SU-DHL-6 (cell line): ENCODE measurements at regions not wholly inside any gene's neighbourhood (a gene's known extent, or its start where the extent isn't known, plus 50 kb on each side); places are given as distances from the start of the nearest gene placed in this dataset.

Source experiments
- H2AFZ ChIP-seq: fragments of 200-600 bp; sonication (generic); 2 replicates; pipeline ENCODE4 v1.6.1; 2014; ENCODE audit warnings: low read depth, mild to moderate bottlenecking, moderate library complexity, mixed read lengths, antibody characterized with exemption, low read length; ENCODE audit not compliant: severe bottlenecking
- H3F3A ChIP-seq: fragments of 200-600 bp; shearing (Covaris generic); 2 replicates; pipeline ENCODE4 v1.6.0; 2016; ENCODE audit warnings: antibody characterized with exemption, mild to moderate bottlenecking; ENCODE audit not compliant: insufficient read depth
- H3K27ac ChIP-seq: fragments of 200-600 bp; sonication (generic); 2 replicates; pipeline ENCODE4 v1.5.1; 2016; ENCODE audit warnings: low read depth, mild to moderate bottlenecking, low read length, moderate library complexity, mixed read lengths
- H3K27me3 ChIP-seq: fragments of 200-600 bp; sonication (generic), shearing (Covaris generic); 2 replicates; pipeline ENCODE4 v1.6.0; 2014; ENCODE audit warnings: mild to moderate bottlenecking, low read length
- H3K36me3 ChIP-seq: fragments of 200-600 bp; sonication (generic); 2 replicates; pipeline ENCODE4 v1.6.1; 2014; ENCODE audit warnings: mild to moderate bottlenecking, low read length, mixed read lengths
- H3K4me2 ChIP-seq: fragments of 300-600, 200-600 bp; shearing (Covaris generic), sonication (generic); 2 replicates; pipeline ENCODE4 v1.6.0; 2014; ENCODE audit warnings: low read length, low read depth, mild to moderate bottlenecking; ENCODE audit not compliant: poor library complexity, severe bottlenecking
- H3K4me3 ChIP-seq: fragments of 200-600 bp; sonication (generic); 2 replicates; pipeline ENCODE4 v1.5.1; 2014; ENCODE audit warnings: antibody characterized with exemption, low read length, mild to moderate bottlenecking, mixed read lengths; ENCODE audit not compliant: insufficient read depth, poor library complexity, severe bottlenecking
- H3K79me2 ChIP-seq: fragments of 200-600 bp; sonication (generic); 2 replicates; pipeline ENCODE4 v1.6.1; 2014; ENCODE audit warnings: mild to moderate bottlenecking, low read length, moderate library complexity; ENCODE audit not compliant: insufficient read depth
- H3K9ac ChIP-seq: fragments of 200-600 bp; sonication (generic); 2 replicates; pipeline ENCODE4 v1.7.0; 2014; ENCODE audit warnings: mild to moderate bottlenecking, low read length
- H3K9me2 ChIP-seq: fragments of 200-600 bp; sonication (generic); replicated peaks from 2 replicates; pipeline ENCODE4 v1.6.1; 2014; ENCODE audit warnings: low read length; ENCODE audit not compliant: insufficient read depth
- H3K9me3 ChIP-seq: fragments of 200-600 bp; sonication (generic); 2 replicates; pipeline ENCODE4 v1.6.1; 2014; ENCODE audit warnings: low read length, mixed read lengths; ENCODE audit not compliant: insufficient read depth
- H4K20me1 ChIP-seq: fragments of 200-600 bp; sonication (generic); 2 replicates; pipeline ENCODE4 v1.6.1; 2014; ENCODE audit warnings: low read depth, mild to moderate bottlenecking, antibody characterized with exemption, low read length, moderate library complexity, mixed read lengths
- CTCF ChIP-seq: fragments of 200-600 bp; sonication (generic); IDR thresholded peaks from one replicate; pipeline ENCODE4 v1.5.1; 2017; ENCODE audit warnings: antibody characterized with exemption, mild to moderate bottlenecking, low read length, moderate library complexity; ENCODE audit not compliant: insufficient read depth, poor library complexity, severe bottlenecking
- EZH2phosphoT487 ChIP-seq: fragments of 200-600 bp; sonication (generic), shearing (Covaris generic); conservative IDR thresholded peaks from 2 replicates; pipeline ENCODE4 v1.6.1; 2018; ENCODE audit warnings: mild to moderate bottlenecking, antibody characterized with exemption, low read length, moderate library complexity, mixed read lengths

GRCh38 chr6:121971931-121972335, 427.5 kb upstream of the HSF2 start:
- no peak for TF ChIP-seq CTCF
- no peak for TF ChIP-seq EZH2phosphoT487
- Histone ChIP-seq H3K36me3 (no peaks in the 10 kb centered on the region), H3K9ac (no peak overlapping the region), H2AFZ (no peak overlapping the region), H3K27ac (no peak overlapping the region), H3F3A (no peaks in the 10 kb centered on the region), H4K20me1 (no peaks in the 10 kb centered on the region), H3K9me3 (no peaks in the 10 kb centered on the region), H3K4me3 (no peak overlapping the region), H3K9me2 (no peaks in the 10 kb centered on the region), H3K4me2 (no peak overlapping the region), H3K79me2 (no peaks in the 10 kb centered on the region), H3K27me3 (no peaks in the 10 kb centered on the region)

- no peak overlapping the region for H3K4me3 ChIP-seq
- no peaks in the 10 kb centered on the region for H3F3A ChIP-seq
- H3K9ac ChIP-seq, result no peak overlapping the region
- no peaks in the 10 kb centered on the region for H4K20me1 ChIP-seq
- no peaks in the 10 kb centered on the region for H3K27me3 ChIP-seq
- no peak overlapping the region for H3K4me2 ChIP-seq
- no peak overlapping the region for H3K27ac ChIP-seq
- no peak for TF ChIP-seq EZH2phosphoT487
- TF ChIP-seq CTCF, result no peak
- H2AFZ ChIP-seq, result no peak overlapping the region
- H3K36me3 ChIP-seq, result no peaks in the 10 kb centered on the region
- H3K9me3 ChIP-seq, result no peaks in the 10 kb centered on the region
- H3K79me2 ChIP-seq, result no peaks in the 10 kb centered on the region
- no peaks in the 10 kb centered on the region for H3K9me2 ChIP-seq
Measured at GRCh38 chr6:121984956-121985355, 414.5 kb upstream of the HSF2 start.

GRCh38 chr6:121993362-121993761, 406.1 kb upstream of the HSF2 start:
- Histone ChIP-seq H4K20me1 (no peaks in the 10 kb centered on the region), H3K79me2 (no peaks in the 10 kb centered on the region), H3K27me3 (no peaks in the 10 kb centered on the region), H2AFZ (no peak overlapping the region), H3K9me3 (peaks cover 4% of the 10 kb centered on the region; the same call in 1 of the 2 replicates), H3K27ac (no peak overlapping the region), H3K9me2 (no peaks in the 10 kb centered on the region), H3K9ac (no peak overlapping the region), H3K4me3 (no peak overlapping the region), H3K4me2 (no peak overlapping the region), H3K36me3 (no peaks in the 10 kb centered on the region), H3F3A (no peaks in the 10 kb centered on the region)
- TF ChIP-seq CTCF, result no peak
- no peak for TF ChIP-seq EZH2phosphoT487
